Aorta (tissue), 5 donors: ENCODE measurements at regions not wholly inside any gene's neighbourhood (a gene's known extent, or its start where the extent isn't known, plus 50 kb on each side); places are given as distances from the start of the nearest gene placed in this dataset.
"Not testable (repeated sequence)": the region's sequence is repeated elsewhere in the genome, so short reads cannot be mapped to it uniquely, and the experiment has no call there.

ENCODE experiments used
- ATAC-seq: fragments of 200-7000 bp; cut with Tn5 transposase; one replicate; pipeline ENCODE4 v1.9.1; 2022; ENCODE audit warnings: moderate library complexity; ENCODE audit not compliant: low FRiP score
- DNase-seq, 2 donors: peaks; one replicate each; pipeline ENCODE4 v3.0.0-alpha.2; 2020
- H3K27ac ChIP-seq, 2 donors: one replicate each; pipeline ENCODE4 v1.5.1; 2013; ENCODE audit warnings: low read length in 2 of 2, mild to moderate bottlenecking in 2 of 2, moderate library complexity in 2 of 2, control low read depth in 1 of 2, inconsistent platforms in 1 of 2, low read depth in 1 of 2
- H3K27me3 ChIP-seq, 2 donors: one replicate each; pipeline ENCODE4 v1.6.1; 2013; ENCODE audit warnings: control low read depth in 1 of 2, low read length in 1 of 2, mild to moderate bottlenecking in 1 of 2, moderate library complexity in 1 of 2; ENCODE audit not compliant: insufficient read depth in 2 of 2, control insufficient read depth in 1 of 2
- H3K36me3 ChIP-seq, 2 donors: one replicate each; pipeline ENCODE4 v1.6.1; 2013; ENCODE audit warnings: control low read depth in 1 of 2, low read length in 1 of 2, mild to moderate bottlenecking in 1 of 2; ENCODE audit not compliant: insufficient read depth in 2 of 2, control insufficient read depth in 1 of 2
- H3K4me1 ChIP-seq, 2 donors: one replicate each; pipeline ENCODE4 v1.6.1; 2013; ENCODE audit warnings: low read length in 2 of 2, control low read depth in 1 of 2, mild to moderate bottlenecking in 1 of 2, moderate library complexity in 1 of 2; ENCODE audit not compliant: insufficient read depth in 2 of 2, control insufficient read depth in 1 of 2
- H3K4me3 ChIP-seq, 2 donors: one replicate each; pipeline ENCODE4 v1.5.1; 2013; ENCODE audit warnings: low read length in 2 of 2, control low read depth in 1 of 2, mild to moderate bottlenecking in 1 of 2
- H3K9me3 ChIP-seq: one replicate; pipeline ENCODE4 v1.6.1; 2013; ENCODE audit warnings: mild to moderate bottlenecking, low read length; ENCODE audit not compliant: control insufficient read depth
- WGBS, 2 donors: extraction: QIAGEN DNeasy Blood & Tissue Kit; methylation state at CpG; one replicate each; pipeline ENCODE4 v1.1.7; 2013; 5-methylcytosine and 5-hydroxymethylcytosine counted together
- intact Hi-C, 2 donors: fragments of 100-400 bp; cut with DNase I; formaldehyde crosslinking; loops; one replicate each; pipeline versions ENCODE4 v1.14.2 to v1.15.0; 2022
- donor health status: healthy with polysubstance abuse.
- donor health status: Bipolar disorder and iron deficiency.
- donor health status: DM: no; HTN: no; CAD: no.
- donor health status: DM: no; HTN: no; CAD: no.
- donor health status: DM: yes; HTN: yes; CAD: no.

DNA sequence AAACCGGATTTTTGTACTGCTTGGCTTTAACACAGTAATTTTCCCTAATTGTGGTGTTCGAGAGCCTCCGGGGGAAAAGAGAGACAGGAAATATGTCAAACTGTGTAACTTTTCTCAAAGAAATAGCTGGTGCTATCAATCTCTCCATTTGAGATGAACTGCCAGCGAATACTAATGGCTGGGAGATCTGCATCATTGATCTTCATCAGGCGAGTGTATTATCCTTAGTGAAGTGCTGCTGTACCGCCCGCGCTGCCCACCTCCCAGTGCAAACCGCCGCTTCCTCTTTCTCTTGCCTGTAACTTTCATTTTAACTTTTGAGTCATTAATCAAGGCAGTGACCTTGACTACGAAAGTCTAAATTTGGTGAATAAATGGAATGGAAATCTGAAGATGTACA, 246.1 kb upstream of the ST6GAL2 start:
- Histone ChIP-seq H3K36me3 (no peaks in the 10 kb centered on the region), H3K27ac (no peak overlapping the region), H3K27me3 (no peaks in the 10 kb centered on the region), H3K9me3 (no peaks in the 10 kb centered on the region), H3K4me1 (no peaks in the 10 kb centered on the region), H3K4me3 (peak overlapping the region; percentile 59 to 89)
- ATAC-seq: no peak
- no peak for DNase-seq
- intact Hi-C loops: no loop called here
- WGBS, 2 donors: 13 to 17% methylated on average over 11 of the region's 11 CpGs

DNA sequence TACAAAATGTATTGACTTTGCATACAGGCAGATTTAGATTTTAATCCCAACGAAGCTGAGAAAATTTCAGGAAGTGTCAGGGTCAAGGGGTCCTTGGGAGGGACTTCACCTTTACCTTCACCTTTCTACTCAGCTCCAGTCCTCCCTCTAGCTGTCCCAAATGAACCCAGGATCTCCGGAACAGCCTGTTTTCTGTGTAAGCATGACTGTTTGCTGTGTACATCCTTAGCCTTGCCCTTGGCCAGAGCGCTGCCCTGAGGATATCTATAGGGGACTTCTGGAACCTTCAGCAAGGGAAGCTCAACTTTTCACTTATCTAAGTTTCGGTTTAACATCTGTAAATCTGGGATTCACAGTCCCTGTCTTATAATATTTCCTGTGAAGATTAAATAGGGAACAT, 246.8 kb upstream of the ST6GAL2 start:
- peak overlapping the region in 1 of 2 donors; percentile 59 for H3K4me3 ChIP-seq
- no peak for ATAC-seq
- WGBS, 2 donors: 53 to 70% methylated on average over 4 of the region's 4 CpGs
- H3K27me3 ChIP-seq: no peaks in the 10 kb centered on the region
- no peak for DNase-seq
- H3K36me3 ChIP-seq: no peaks in the 10 kb centered on the region
- H3K4me1 ChIP-seq: no peaks in the 10 kb centered on the region
- intact Hi-C loops: no loop called here
- H3K27ac ChIP-seq: no peak overlapping the region
- no peaks in the 10 kb centered on the region for H3K9me3 ChIP-seq

DNA sequence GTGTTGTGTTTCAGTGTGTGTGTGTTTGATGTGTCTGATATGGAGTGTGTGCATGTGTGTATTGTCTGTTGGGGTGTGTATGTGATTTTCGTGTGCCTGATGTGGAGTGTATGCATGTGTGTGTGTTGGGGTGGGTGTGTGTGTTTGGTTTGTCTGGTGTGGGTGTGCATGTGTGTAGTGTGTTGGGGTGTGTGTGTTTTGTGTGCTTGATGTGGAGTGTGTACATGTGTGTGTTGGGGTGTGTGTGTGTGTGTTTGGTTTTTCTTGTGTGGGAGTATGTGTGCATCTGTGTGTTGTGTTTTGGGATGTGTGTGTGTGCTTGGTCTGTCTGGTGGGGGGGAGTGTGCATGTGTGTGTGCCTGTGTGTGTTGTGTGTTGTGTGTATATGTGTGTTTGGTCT, 247.4 kb upstream of the ST6GAL2 start:
- H3K36me3 ChIP-seq: no peaks in the 10 kb centered on the region
- H3K4me3 ChIP-seq: no peak overlapping the region
- no peak for DNase-seq
- intact Hi-C loops: no loop called here
- H3K27ac ChIP-seq: no peak overlapping the region
- 87 to 91% methylated on average over 1 of the region's 1 CpG for WGBS, 2 donors
- no peaks in the 10 kb centered on the region for H3K9me3 ChIP-seq
- H3K4me1 ChIP-seq: no peaks in the 10 kb centered on the region
- no peak for ATAC-seq
- H3K27me3 ChIP-seq: no peaks in the 10 kb centered on the region

DNA sequence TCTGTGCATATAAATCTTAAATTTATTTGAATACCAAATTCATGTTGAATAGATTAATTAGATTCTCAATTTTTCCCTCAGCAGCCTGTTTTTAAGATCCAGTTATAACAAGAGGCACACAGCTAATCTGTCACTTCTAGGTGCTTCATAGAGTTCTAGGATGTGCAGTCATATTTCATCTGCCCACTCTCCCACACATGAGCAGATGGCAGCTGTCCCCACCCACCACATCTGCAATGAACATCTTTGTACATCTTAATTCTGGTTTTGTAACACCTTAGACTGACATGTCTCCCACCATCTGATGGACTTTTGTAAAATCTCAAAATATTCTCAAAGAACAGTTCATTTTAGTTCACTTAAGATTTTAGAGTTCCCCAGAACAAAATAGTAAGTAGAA, 250.8 kb upstream of the ST6GAL2 start:
- intact Hi-C loops: no loop called here
- DNase-seq: no peak
- Histone ChIP-seq H3K36me3 (no peaks in the 10 kb centered on the region), H3K4me1 (no peaks in the 10 kb centered on the region), H3K27ac (no peak overlapping the region), H3K4me3 (no peak overlapping the region), H3K27me3 (no peaks in the 10 kb centered on the region), H3K9me3 (no peaks in the 10 kb centered on the region)
- ATAC-seq: no peak

DNA sequence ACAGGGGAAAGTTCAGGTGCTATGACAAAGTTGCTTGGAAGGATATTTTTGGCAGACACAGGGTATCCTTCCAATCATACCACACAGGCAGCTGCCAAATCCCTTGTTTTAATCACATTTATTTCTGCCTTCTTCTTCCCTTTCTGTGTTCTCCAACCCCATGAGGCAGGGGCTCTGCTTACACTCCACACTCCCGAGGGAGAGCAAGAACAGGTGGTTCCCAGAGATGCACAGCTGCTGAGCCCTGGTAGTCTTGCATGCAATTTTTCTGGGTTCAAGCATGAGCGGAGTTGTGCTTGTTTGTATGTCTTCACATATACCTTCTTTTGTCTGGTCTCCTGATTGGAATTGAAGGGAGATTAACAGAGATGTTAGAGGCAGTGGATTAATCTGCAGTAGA, 251.7 kb upstream of the ST6GAL2 start:
- intact Hi-C loops: no loop called here
- WGBS, 2 donors: 91% methylated on average over 2 of the region's 2 CpGs
- H3K4me1 ChIP-seq: no peaks in the 10 kb centered on the region
- ATAC-seq (no peak), DNase-seq (no peak)
- H3K27me3 ChIP-seq: no peaks in the 10 kb centered on the region
- H3K9me3 ChIP-seq: no peaks in the 10 kb centered on the region
- H3K27ac ChIP-seq: no peak overlapping the region
- H3K4me3 ChIP-seq: no peak overlapping the region
- H3K36me3 ChIP-seq: no peaks in the 10 kb centered on the region

DNA sequence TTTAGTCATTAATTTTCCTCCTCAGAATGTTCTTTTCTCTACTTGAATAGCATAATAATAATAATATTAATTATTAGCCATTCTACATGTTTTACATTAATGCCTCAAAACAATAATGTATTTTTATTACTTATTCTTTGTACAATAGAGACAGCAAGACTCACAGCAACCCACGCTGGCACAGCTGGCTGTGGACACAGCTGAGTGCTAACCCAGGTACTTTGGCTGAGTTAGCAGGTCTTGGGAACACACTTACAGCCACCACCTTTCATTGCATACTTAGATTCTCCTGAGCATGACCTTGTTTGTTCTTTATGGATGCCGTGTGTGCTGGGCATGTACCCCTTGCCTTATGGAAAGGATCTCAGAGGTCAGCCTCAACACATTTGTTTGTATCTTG, 260.2 kb upstream of the ST6GAL2 start:
- H3K9me3 ChIP-seq: peaks cover 2% of the 10 kb centered on the region
- 96 to 98% methylated on average over 2 of the region's 2 CpGs for WGBS, 2 donors
- no peaks in the 10 kb centered on the region for H3K27me3 ChIP-seq
- H3K27ac ChIP-seq: no peak overlapping the region
- no peaks in the 10 kb centered on the region for H3K36me3 ChIP-seq
- H3K4me1 ChIP-seq: no peaks in the 10 kb centered on the region
- DNase-seq (no peak), ATAC-seq (no peak)
- intact Hi-C loops: no loop called here
- H3K4me3 ChIP-seq: no peak overlapping the region

DNA sequence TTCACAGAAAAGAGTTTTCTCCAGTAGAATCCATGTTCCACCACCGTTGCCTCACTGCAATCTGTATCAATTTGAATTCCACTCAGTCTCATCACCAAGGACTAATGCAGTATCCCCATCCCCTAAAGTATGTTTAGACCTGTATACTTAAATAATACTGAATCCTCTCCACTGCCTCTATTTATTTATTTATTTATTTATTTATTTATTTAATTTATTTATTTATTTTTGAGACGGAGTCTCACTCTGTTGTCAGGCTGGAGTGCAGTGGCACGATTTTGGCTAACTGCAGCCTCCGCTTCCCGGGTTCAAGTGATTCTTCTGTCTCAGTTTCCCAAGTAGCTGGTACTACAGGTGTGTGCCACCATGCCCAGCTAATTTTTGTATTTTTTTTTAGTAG, 260.7 kb upstream of the ST6GAL2 start:
- ATAC-seq, H3K27me3 ChIP-seq, H3K9me3 ChIP-seq, H3K4me3 ChIP-seq, H3K4me1 ChIP-seq, H3K36me3 ChIP-seq, intact Hi-C loops, DNase-seq, H3K27ac ChIP-seq: not testable (repeated sequence)
- WGBS, 2 donors: 93 to 94% methylated on average over 5 of the region's 5 CpGs

DNA sequence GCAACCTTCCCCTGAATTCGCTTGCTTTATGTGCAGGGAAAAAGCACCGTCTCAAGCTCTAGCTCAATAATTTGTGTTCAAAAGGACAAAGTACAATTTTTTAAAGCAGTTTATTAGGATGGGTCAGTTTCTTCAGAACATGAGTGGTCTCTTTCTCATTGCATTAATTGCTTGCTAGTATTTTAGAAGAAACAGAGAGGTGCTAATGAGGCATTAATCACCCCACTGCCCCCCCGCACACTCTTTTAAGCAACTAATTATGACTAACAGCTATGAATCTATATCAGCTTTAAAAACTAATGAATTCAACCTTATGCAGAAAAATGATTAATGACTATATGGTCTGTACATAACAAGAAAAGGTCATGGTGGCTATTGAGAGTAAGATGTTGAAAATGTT, 262.1 kb upstream of the ST6GAL2 start:
- 98 to 99% methylated on average over 3 of the region's 3 CpGs for WGBS, 2 donors
- no peak overlapping the region for H3K27ac ChIP-seq
- DNase-seq (no peak), ATAC-seq (no peak)
- H3K4me1 ChIP-seq: no peaks in the 10 kb centered on the region
- intact Hi-C loops: no loop called here
- no peaks in the 10 kb centered on the region for H3K27me3 ChIP-seq
- H3K36me3 ChIP-seq: no peaks in the 10 kb centered on the region
- peaks cover 2% of the 10 kb centered on the region for H3K9me3 ChIP-seq
- no peak overlapping the region for H3K4me3 ChIP-seq

DNA sequence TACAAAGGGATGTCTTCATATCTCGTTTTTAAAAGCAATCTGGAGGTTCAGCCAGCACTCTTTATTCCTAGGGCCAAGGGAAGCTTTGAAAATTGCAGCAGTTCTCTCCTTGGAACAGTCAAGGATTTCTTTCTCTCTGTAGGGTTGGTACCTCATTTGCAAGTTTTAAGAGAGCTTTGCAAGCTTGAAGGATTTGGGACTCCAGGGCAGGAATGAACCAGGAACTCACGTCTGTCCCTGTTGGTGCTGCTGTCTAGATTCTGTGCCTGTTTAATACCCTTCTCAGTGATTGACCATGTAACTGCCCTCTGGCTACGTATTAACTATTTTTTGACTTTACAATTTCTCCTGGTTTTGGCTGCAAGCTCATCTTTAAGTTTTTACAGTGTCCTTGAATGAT, 262.5 kb upstream of the ST6GAL2 start:
- H3K4me1 ChIP-seq: no peaks in the 10 kb centered on the region
- no peaks in the 10 kb centered on the region for H3K27me3 ChIP-seq
- 86 to 88% methylated on average over 3 of the region's 3 CpGs for WGBS, 2 donors
- H3K4me3 ChIP-seq: no peak overlapping the region
- DNase-seq (no peak), ATAC-seq (no peak)
- intact Hi-C loops: no loop called here
- H3K9me3 ChIP-seq: peaks cover 2% of the 10 kb centered on the region
- H3K36me3 ChIP-seq: no peaks in the 10 kb centered on the region
- no peak overlapping the region for H3K27ac ChIP-seq
